Inferior parietal cortex (tissue), 1 donor: ENCODE measurements at regions not wholly inside any gene's neighbourhood (a gene's known extent, or its start where the extent isn't known, plus 50 kb on each side); places are given as distances from the start of the nearest gene placed in this dataset.
A peak's percentile ranks its signal among the peaks of the same experiment; 100 is the strongest.
"Not testable (repeated sequence)": the region's sequence is repeated elsewhere in the genome, so short reads cannot be mapped to it uniquely, and the experiment has no call there.

Experiments
- DNase-seq: peaks from one replicate; pipeline ENCODE4 v3.0.0-alpha.2; 2016; ENCODE audit errors: extremely low spot score

GRCh38 chr7:20839196-20839735, 52.6 kb upstream of the SP8 start:
- no peak for DNase-seq

GRCh38 chr7:20839987-20840386, 53.3 kb upstream of the SP8 start:
- no peak for DNase-seq

- DNase-seq, result no peak
These were observed 60.1 kb upstream of the SP8 start for GRCh38 chr7:20846791-20847190.

- peak; percentile 12 for DNase-seq
These were observed 72.3 kb upstream of the SP8 start for GRCh38 chr7:20858951-20859350.

- DNase-seq, result no peak
These were observed 74.8 kb upstream of the SP8 start for GRCh38 chr7:20861468-20861867.

- DNase-seq, result no peak
These were observed 75.9 kb upstream of the SP8 start for GRCh38 chr7:20862554-20862953.

GRCh38 chr7:20864221-20864620, 77.5 kb upstream of the SP8 start:
- no peak for DNase-seq

- no peak for DNase-seq
These were observed 79.0 kb upstream of the SP8 start for GRCh38 chr7:20865684-20866083.

GRCh38 chr7:20870977-20871376, 84.3 kb upstream of the SP8 start:
- DNase-seq, result no peak

- no peak for DNase-seq
These were observed 106.1 kb upstream of the SP8 start for GRCh38 chr7:20892776-20893175.

- DNase-seq, result no peak
These were observed 108.1 kb upstream of the SP8 start for GRCh38 chr7:20894806-20895205.

GRCh38 chr7:20895563-20895962, 108.9 kb upstream of the SP8 start:
- DNase-seq, result no peak

- no peak for DNase-seq
These were observed 110.3 kb upstream of the SP8 start for GRCh38 chr7:20896996-20897395.

- DNase-seq, result no peak
These were observed 120.2 kb upstream of the SP8 start for GRCh38 chr7:20906801-20907453.

- DNase-seq, result no peak
These were observed 124.4 kb upstream of the SP8 start for GRCh38 chr7:20911081-20911480.

- DNase-seq, result no peak
These were observed 127.2 kb upstream of the SP8 start for GRCh38 chr7:20913853-20914252.

GRCh38 chr7:20916311-20916710, 129.6 kb upstream of the SP8 start:
- DNase-seq, result no peak

GRCh38 chr7:20917603-20918002, 130.9 kb upstream of the SP8 start:
- no peak for DNase-seq

GRCh38 chr7:20918156-20918555, 131.5 kb upstream of the SP8 start:
- no peak for DNase-seq

- DNase-seq, result not testable (repeated sequence)
These were observed 140.5 kb upstream of the SP8 start for GRCh38 chr7:20927178-20927577.

- DNase-seq, result no peak
These were observed 141.3 kb upstream of the SP8 start for GRCh38 chr7:20927976-20928375.

- no peak for DNase-seq
These were observed 142.5 kb upstream of the SP8 start for GRCh38 chr7:20929199-20929598.

- no peak for DNase-seq
These were observed 145.1 kb upstream of the SP8 start for GRCh38 chr7:20931739-20932138.
